ENCODE measurements at regions not wholly inside any gene's neighbourhood (a gene's known extent, or its start where the extent isn't known, plus 50 kb on each side); places are given as distances from the start of the nearest gene placed in this dataset.

- H2AFZ ChIP-seq (ENCODE audit: low read depth, low read length) = no peak overlapping the region
- H3K79me2 ChIP-seq (ENCODE audit: insufficient read depth, low read length) = no peaks in the 10 kb centered on the region
- no peak overlapping the region for H3K4me3 ChIP-seq (ENCODE audit: low read depth in 1 of 2, low read length in 2 of 2)
- ATAC-seq (ENCODE audit: insufficient read depth, low read depth) (no peak), DNase-seq (no peak)
- TF ChIP-seq EZH2 (IDR thresholded peaks at IDR 0.05; ENCODE audit: borderline replicate concordance, low read depth, low read length, severe bottlenecking) = no peak
- no peak for TF ChIP-seq CTCF (IDR thresholded peaks at IDR 0.05; ENCODE audit: borderline replicate concordance, extremely low read depth, low read length, poor library complexity, severe bottlenecking)
- no peak overlapping the region for H3K9ac ChIP-seq (ENCODE audit: low read depth, low read length)
- H3K4me2 ChIP-seq (ENCODE audit: insufficient read depth, low read length) = no peak overlapping the region
- no peaks in the 10 kb centered on the region for H3K4me1 ChIP-seq (ENCODE audit: insufficient read depth, low read length)
- H3K36me3 ChIP-seq (ENCODE audit: insufficient read depth, low read length) = no peaks in the 10 kb centered on the region
- H4K20me1 ChIP-seq (ENCODE audit: insufficient read depth, low read length) = no peaks in the 10 kb centered on the region
- no peaks in the 10 kb centered on the region for H3K9me3 ChIP-seq (ENCODE audit: insufficient read depth, low read length, severe bottlenecking)
- no peak overlapping the region for H3K27ac ChIP-seq (ENCODE audit: low read length)
- H3K27me3 ChIP-seq (ENCODE audit: insufficient read depth, low read length, poor library complexity) = no peaks in the 10 kb centered on the region
Observed at GRCh38 chr10:128605180-128605579, 479.0 kb upstream of the MKI67 start.

DNA sequence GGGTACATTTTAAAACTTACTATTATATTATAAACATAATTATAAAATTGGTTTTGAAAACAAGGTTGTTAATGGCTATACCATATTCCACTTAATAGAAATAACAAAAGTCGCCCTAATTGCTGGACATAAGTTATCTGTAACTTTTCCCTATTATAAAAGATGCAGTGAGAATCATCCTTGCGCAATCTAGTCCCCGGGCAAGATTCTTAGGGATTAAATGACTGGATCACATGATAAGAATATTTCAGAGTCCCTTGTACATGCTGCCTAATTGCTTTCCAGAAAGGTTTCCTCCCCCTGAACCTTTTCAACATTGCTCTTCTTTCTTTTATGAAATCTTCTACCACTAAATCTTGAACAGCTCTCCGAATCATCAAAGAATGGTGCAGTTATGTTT lies 479.8 kb upstream of the MKI67 start:
- Histone ChIP-seq H3K9me3 (ENCODE audit: insufficient read depth, low read length, severe bottlenecking) (no peaks in the 10 kb centered on the region), H3K27me3 (ENCODE audit: insufficient read depth, low read length, poor library complexity) (no peaks in the 10 kb centered on the region), H3K4me3 (ENCODE audit: low read depth in 1 of 2, low read length in 2 of 2) (no peak overlapping the region), H3K27ac (ENCODE audit: low read length) (no peak overlapping the region), H3K79me2 (ENCODE audit: insufficient read depth, low read length) (no peaks in the 10 kb centered on the region), H2AFZ (ENCODE audit: low read depth, low read length) (no peak overlapping the region), H3K4me2 (ENCODE audit: insufficient read depth, low read length) (no peak overlapping the region), H4K20me1 (ENCODE audit: insufficient read depth, low read length) (no peaks in the 10 kb centered on the region), H3K9ac (ENCODE audit: low read depth, low read length) (no peak overlapping the region), H3K36me3 (ENCODE audit: insufficient read depth, low read length) (no peaks in the 10 kb centered on the region), H3K4me1 (ENCODE audit: insufficient read depth, low read length) (no peaks in the 10 kb centered on the region)
- no peak for DNase-seq
- ATAC-seq (ENCODE audit: insufficient read depth, low read depth) = no peak
- TF ChIP-seq CTCF (IDR thresholded peaks at IDR 0.05; ENCODE audit: borderline replicate concordance, extremely low read depth, low read length, poor library complexity, severe bottlenecking) (no peak), EZH2 (IDR thresholded peaks at IDR 0.05; ENCODE audit: borderline replicate concordance, low read depth, low read length, severe bottlenecking) (no peak)

GRCh38 chr10:128608791-128609190 lies 482.6 kb upstream of the MKI67 start:
- H3K9ac ChIP-seq (ENCODE audit: low read depth, low read length) = no peak overlapping the region
- H3K4me2 ChIP-seq (ENCODE audit: insufficient read depth, low read length) = no peak overlapping the region
- no peak overlapping the region for H2AFZ ChIP-seq (ENCODE audit: low read depth, low read length)
- no peaks in the 10 kb centered on the region for H3K4me1 ChIP-seq (ENCODE audit: insufficient read depth, low read length)
- H3K36me3 ChIP-seq (ENCODE audit: insufficient read depth, low read length) = no peaks in the 10 kb centered on the region
- H4K20me1 ChIP-seq (ENCODE audit: insufficient read depth, low read length) = no peaks in the 10 kb centered on the region
- no peak overlapping the region for H3K4me3 ChIP-seq (ENCODE audit: low read depth in 1 of 2, low read length in 2 of 2)
- no peak for TF ChIP-seq EZH2 (IDR thresholded peaks at IDR 0.05; ENCODE audit: borderline replicate concordance, low read depth, low read length, severe bottlenecking)
- TF ChIP-seq CTCF (IDR thresholded peaks at IDR 0.05; ENCODE audit: borderline replicate concordance, extremely low read depth, low read length, poor library complexity, severe bottlenecking) = no peak
- DNase-seq (no peak), ATAC-seq (ENCODE audit: insufficient read depth, low read depth) (no peak)
- no peaks in the 10 kb centered on the region for H3K9me3 ChIP-seq (ENCODE audit: insufficient read depth, low read length, severe bottlenecking)
- H3K27ac ChIP-seq (ENCODE audit: low read length) = no peak overlapping the region
- H3K27me3 ChIP-seq (ENCODE audit: insufficient read depth, low read length, poor library complexity) = no peaks in the 10 kb centered on the region
- no peaks in the 10 kb centered on the region for H3K79me2 ChIP-seq (ENCODE audit: insufficient read depth, low read length)

GRCh38 chr10:128609460-128609859 lies 483.2 kb upstream of the MKI67 start:
- H3K27ac ChIP-seq (ENCODE audit: low read length) = no peak overlapping the region
- H3K36me3 ChIP-seq (ENCODE audit: insufficient read depth, low read length) = no peaks in the 10 kb centered on the region
- no peak overlapping the region for H3K4me2 ChIP-seq (ENCODE audit: insufficient read depth, low read length)
- no peaks in the 10 kb centered on the region for H3K9me3 ChIP-seq (ENCODE audit: insufficient read depth, low read length, severe bottlenecking)
- TF ChIP-seq EZH2 (IDR thresholded peaks at IDR 0.05; ENCODE audit: borderline replicate concordance, low read depth, low read length, severe bottlenecking) (no peak), CTCF (IDR thresholded peaks at IDR 0.05; ENCODE audit: borderline replicate concordance, extremely low read depth, low read length, poor library complexity, severe bottlenecking) (no peak)
- no peaks in the 10 kb centered on the region for H3K27me3 ChIP-seq (ENCODE audit: insufficient read depth, low read length, poor library complexity)
- H3K4me1 ChIP-seq (ENCODE audit: insufficient read depth, low read length) = no peaks in the 10 kb centered on the region
- no peak overlapping the region for H3K4me3 ChIP-seq (ENCODE audit: low read depth in 1 of 2, low read length in 2 of 2)
- no peak overlapping the region for H2AFZ ChIP-seq (ENCODE audit: low read depth, low read length)
- no peaks in the 10 kb centered on the region for H4K20me1 ChIP-seq (ENCODE audit: insufficient read depth, low read length)
- ATAC-seq (ENCODE audit: insufficient read depth, low read depth) = no peak
- no peak overlapping the region for H3K9ac ChIP-seq (ENCODE audit: low read depth, low read length)
- no peak for DNase-seq
- no peaks in the 10 kb centered on the region for H3K79me2 ChIP-seq (ENCODE audit: insufficient read depth, low read length)
